ENCODE measurements at regions not wholly inside any gene's neighbourhood (a gene's known extent, or its start where the extent isn't known, plus 50 kb on each side); places are given as distances from the start of the nearest gene placed in this dataset.

DNA sequence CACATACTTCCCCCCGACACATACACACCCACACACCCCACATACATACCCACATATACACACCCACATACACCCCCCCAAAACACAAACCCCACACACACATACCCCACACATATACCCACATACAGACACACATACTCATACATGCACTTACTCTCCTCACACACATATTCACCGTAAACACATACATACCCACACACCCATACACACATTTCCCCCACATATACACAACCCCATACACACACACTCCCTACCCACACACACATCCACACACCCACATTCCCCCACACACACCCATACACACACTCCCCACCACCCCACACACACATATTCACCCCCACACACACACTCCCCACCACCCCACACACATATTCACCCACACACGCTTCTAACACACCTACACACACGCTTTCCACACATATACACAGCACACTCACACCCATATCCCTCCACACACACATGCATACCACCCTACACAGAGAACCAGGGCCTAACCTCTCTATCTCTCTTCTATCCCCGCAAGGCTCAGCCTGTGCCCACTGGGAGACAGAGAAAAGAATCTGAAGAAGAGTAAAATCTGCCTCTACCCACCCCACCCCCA, 182.4 kb upstream of the ETAA1 start:
- Mint-ChIP-seq H3K4me1 (no peaks in the 10 kb centered on the region), H3K36me3 (ENCODE audit: low read depth) (no peaks in the 10 kb centered on the region), H3K9me3 (peaks cover 3% of the 10 kb centered on the region), H3K27ac (no peak overlapping the region), H3K27me3 (no peaks in the 10 kb centered on the region), H3K4me3 (no peak overlapping the region)
- ChIA-PET CTCF (no interaction called here), POLR2A (no interaction called here)
- no peak for DNase-seq

DNA sequence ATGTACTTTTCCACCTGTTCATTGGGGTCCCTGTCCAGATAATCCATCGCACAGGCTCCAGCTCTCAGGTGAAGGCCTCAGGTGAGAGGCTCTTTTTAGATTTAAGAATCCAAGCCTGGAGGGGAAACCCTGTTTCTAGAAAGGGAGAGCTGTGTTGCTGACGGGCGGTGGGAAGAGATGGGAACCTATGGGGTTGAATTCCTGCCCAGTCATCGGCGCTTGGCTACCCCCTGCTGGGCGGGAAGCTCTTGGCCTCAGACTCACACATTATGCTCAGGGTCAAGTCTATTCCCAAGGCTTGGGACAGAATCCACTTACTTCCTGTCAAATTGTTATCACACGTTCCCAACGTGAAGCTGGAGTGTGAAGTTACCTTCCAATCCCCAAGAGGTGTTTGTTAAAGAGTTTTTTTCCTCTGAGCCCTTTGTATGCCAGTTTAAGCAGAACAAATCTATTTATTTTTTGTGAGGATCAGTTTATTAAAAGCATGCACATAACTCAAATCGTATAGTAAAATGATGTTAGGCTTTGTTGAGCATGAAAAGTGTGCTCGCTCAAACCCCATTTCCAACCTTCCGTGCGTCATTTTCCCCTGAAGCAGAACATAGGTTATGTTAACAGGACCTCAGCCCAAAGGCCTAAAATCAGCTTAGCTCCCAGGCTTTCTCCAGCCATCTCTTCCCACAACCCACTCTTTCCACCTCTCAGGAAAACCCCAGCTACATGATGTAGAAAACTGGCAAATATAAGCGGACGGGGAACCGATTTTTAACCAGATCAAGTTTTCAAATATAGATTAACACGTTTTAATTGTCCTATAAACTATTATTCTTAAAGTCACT, 181.7 kb upstream of the ETAA1 start:
- Mint-ChIP-seq H3K27ac (no peak overlapping the region), H3K4me3 (no peak overlapping the region), H3K9me3 (peaks cover 3% of the 10 kb centered on the region), H3K36me3 (ENCODE audit: low read depth) (no peaks in the 10 kb centered on the region), H3K4me1 (no peaks in the 10 kb centered on the region), H3K27me3 (no peaks in the 10 kb centered on the region)
- ChIA-PET CTCF (no interaction called here), POLR2A (no interaction called here)
- no peak for DNase-seq

DNA sequence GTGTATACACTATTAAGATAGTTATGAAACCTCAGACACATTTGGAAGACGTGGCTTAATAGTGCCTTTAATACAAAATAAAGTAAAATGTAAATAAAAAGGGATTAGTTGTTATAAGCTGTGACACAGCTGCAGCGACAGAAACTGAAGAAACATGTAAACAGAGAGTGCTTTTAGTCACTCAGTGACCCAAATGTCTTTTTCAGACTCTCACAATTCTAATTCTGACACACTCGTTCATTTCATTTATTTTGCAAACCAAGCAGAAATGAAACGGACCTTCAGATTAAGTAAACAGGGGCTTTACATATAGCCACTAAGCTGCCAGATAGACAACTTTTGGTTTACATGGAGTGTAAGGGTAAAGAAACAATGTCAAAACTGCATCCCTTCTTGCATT, 181.0 kb upstream of the ETAA1 start:
- Mint-ChIP-seq H3K27me3 (no peaks in the 10 kb centered on the region), H3K36me3 (ENCODE audit: low read depth) (no peaks in the 10 kb centered on the region), H3K9me3 (peaks cover 3% of the 10 kb centered on the region), H3K4me1 (no peaks in the 10 kb centered on the region), H3K27ac (no peak overlapping the region), H3K4me3 (no peak overlapping the region)
- POLR2A ChIA-PET: no interaction called here
- DNase-seq: no peak
- CTCF ChIA-PET: no interaction called here

DNA sequence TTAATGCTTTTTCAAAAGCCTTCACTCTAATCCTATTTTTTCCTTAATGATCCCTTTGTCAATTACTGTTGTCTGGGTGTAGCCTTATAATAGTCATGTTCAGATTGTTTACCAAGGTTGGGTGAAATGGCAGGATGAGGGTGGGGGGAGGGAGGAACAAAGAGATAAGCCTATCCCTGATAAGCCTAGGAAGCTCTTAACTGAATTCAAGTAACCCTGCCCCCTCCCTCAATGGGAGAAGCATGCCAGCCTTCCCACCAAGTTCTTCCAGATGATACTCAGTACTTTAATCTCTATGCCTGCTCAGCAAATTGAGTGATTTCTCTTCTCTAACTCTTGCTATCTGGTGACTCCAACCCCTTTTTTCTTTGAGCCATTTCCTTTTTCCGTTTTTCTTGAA, 180.3 kb upstream of the ETAA1 start:
- Mint-ChIP-seq H3K27ac (no peak overlapping the region), H3K9me3 (peaks cover 3% of the 10 kb centered on the region), H3K36me3 (ENCODE audit: low read depth) (no peaks in the 10 kb centered on the region), H3K4me3 (no peak overlapping the region), H3K27me3 (no peaks in the 10 kb centered on the region), H3K4me1 (no peaks in the 10 kb centered on the region)
- no peak for DNase-seq
- POLR2A ChIA-PET: no interaction called here
- CTCF ChIA-PET: no interaction called here

DNA sequence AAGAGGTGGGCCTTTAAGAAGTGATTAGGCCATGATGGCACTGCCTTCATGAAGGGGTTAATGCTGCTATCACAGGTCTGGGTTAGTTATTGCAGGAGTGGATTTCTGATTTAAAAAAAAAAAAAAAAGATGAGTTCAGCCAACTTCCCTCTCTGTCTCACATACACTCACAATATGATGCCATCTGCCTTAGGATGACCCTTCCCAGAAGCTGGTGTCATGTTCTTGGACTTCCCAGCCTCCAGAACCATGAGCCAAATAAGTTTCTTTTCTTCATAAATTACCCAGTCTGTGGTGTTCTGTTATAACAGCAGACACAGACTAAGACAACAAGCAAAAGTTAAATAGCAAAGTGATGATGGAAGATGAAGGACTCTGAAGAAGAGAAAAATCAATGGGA, 179.7 kb upstream of the ETAA1 start:
- no peaks in the 10 kb centered on the region for H3K36me3 Mint-ChIP-seq (ENCODE audit: low read depth)
- DNase-seq: no peak
- no peaks in the 10 kb centered on the region for H3K4me1 Mint-ChIP-seq
- no peaks in the 10 kb centered on the region for H3K27me3 Mint-ChIP-seq
- ChIA-PET POLR2A (no interaction called here), CTCF (no interaction called here)
- no peak overlapping the region for H3K27ac Mint-ChIP-seq
- no peak overlapping the region for H3K4me3 Mint-ChIP-seq
- peaks cover 3% of the 10 kb centered on the region for H3K9me3 Mint-ChIP-seq

DNA sequence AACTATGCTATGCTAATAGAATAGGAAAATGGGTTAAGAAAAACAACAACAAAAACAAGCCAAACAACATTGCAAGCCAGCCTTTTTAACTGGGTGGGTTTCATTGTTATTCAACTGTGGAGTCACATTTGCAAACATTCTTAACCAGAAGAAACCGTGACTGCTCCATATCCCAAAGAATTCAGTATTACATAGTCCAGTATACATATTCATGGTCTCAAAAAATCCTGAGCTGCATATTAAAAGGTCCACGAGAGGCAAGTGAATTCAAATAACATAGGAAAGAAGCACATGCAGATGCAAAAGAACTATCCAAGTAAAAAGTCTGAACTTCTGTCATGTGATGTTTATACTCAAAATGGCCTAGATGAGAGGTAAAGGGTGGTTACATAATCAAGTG, 179.1 kb upstream of the ETAA1 start:
- Mint-ChIP-seq H3K27ac (no peak overlapping the region), H3K4me1 (no peaks in the 10 kb centered on the region), H3K4me3 (no peak overlapping the region), H3K9me3 (peaks cover 3% of the 10 kb centered on the region), H3K27me3 (no peaks in the 10 kb centered on the region), H3K36me3 (ENCODE audit: low read depth) (no peaks in the 10 kb centered on the region)
- POLR2A ChIA-PET: no interaction called here
- DNase-seq: no peak
- CTCF ChIA-PET: no interaction called here

DNA sequence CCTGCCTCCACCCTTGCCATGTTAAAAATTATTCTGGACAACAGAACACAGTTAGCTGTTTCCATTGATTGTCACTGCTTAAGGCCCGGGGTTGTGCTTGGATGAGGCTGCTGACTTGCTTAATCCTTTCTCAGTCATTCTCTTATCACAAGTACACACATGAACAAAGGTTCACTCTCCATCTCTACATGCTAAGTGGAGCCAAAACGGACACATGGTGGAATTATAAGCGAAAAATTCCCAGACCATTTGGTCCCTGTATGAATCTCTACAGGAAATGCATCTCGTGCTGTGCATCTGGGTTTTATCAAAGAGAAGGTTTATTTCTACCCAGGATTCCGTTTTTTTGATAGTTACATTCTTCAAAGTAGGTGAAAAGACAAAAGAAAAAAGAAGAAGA, 177.5 kb upstream of the ETAA1 start:
- DNase-seq: no peak
- H3K27me3 Mint-ChIP-seq: no peaks in the 10 kb centered on the region
- CTCF ChIA-PET: no interaction called here

DNA sequence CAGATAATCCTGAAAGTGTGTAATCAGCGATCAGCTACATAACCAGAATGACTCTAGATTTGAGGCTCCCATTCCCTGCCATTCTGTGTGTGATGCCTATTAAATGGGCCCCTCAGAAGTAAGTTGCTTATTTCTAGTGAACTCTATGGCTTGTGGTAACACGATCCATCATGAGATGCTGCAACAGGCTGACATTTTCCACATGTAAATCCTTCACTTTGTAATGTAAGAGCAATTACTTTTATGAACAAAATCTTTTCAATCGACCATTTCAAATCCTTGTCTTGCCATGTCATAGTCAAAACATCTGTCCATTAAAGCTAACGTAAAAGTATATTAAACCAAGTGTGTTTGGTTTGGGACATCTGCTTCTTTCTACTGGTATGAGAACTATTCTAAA, 175.9 kb upstream of the ETAA1 start:
- no peaks in the 10 kb centered on the region for H3K27me3 Mint-ChIP-seq
- DNase-seq: no peak
- CTCF ChIA-PET: no interaction called here
- no peak overlapping the region for H3K27ac Mint-ChIP-seq
- POLR2A ChIA-PET: no interaction called here
- no peaks in the 10 kb centered on the region for H3K4me1 Mint-ChIP-seq
- peaks cover 3% of the 10 kb centered on the region for H3K9me3 Mint-ChIP-seq
- no peak overlapping the region for H3K4me3 Mint-ChIP-seq
- no peaks in the 10 kb centered on the region for H3K36me3 Mint-ChIP-seq (ENCODE audit: low read depth)

More for the DNA sequence above, 177.5 kb upstream of the ETAA1 start:
- H3K4me1 Mint-ChIP-seq: no peaks in the 10 kb centered on the region
- H3K9me3 Mint-ChIP-seq: peaks cover 3% of the 10 kb centered on the region
- POLR2A ChIA-PET: no interaction called here
- no peak overlapping the region for H3K27ac Mint-ChIP-seq
- H3K36me3 Mint-ChIP-seq (ENCODE audit: low read depth): no peaks in the 10 kb centered on the region
- H3K4me3 Mint-ChIP-seq: no peak overlapping the region

DNA sequence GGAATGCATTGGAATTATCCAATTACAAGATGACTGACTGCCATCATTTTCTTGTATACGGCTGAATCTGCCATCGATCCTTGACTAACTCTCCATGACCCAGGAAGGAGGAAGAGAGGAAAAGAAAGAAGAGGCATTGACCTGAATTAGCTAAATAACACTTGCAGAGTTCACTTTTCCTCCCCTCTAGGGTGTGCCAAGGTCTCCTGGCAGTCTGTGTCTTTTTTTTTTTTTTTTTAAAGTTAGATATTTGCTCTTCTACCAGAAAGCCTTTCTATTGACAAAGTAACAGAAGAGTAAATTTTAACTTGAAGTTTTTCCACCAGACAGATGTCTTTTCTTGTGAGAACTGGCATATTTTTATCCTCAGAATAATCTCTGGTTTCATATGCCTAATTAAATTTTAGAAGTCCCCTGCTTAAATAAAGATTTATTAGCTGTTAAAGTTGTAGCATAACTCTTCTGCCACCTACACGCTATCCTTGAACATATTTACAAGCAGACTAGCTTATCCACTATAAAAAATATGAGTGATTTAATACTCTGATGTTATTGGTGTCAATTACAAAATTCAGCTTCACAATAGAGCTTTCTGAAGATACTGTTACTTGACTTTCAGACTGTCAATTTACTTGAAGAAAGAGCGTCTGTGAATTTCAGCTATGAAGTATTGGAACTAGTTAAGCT, 171.7 kb upstream of the ETAA1 start:
- CTCF ChIA-PET: no interaction called here
- Mint-ChIP-seq H3K27me3 (no peaks in the 10 kb centered on the region), H3K27ac (no peak overlapping the region), H3K36me3 (ENCODE audit: low read depth) (no peaks in the 10 kb centered on the region), H3K4me3 (no peak overlapping the region), H3K9me3 (no peaks in the 10 kb centered on the region), H3K4me1 (no peaks in the 10 kb centered on the region)
- POLR2A ChIA-PET: no interaction called here
- DNase-seq: no peak

DNA sequence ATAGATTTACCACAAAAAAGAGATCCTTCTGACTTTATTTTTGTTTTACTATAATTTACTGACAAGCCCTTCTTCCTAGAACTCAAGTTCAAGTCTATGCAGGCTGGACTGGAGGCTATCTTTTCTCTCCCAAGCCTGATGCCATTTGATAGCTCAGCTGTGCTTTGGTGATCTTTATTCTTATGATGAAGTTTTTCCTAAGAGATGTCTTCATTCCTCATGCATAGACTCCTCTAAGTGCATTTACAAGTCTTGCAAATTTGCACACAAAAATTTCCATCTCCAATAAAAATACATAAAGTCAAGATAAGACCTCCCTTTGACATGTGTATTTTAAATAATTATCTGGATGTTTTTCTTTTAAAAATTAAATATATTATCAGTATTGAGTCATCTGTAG, 167.4 kb upstream of the ETAA1 start:
- Mint-ChIP-seq H3K27ac (no peak overlapping the region), H3K9me3 (no peaks in the 10 kb centered on the region), H3K27me3 (no peaks in the 10 kb centered on the region), H3K4me1 (no peaks in the 10 kb centered on the region), H3K4me3 (no peak overlapping the region), H3K36me3 (ENCODE audit: low read depth) (no peaks in the 10 kb centered on the region)
- no peak for DNase-seq
- POLR2A ChIA-PET: no interaction called here
- CTCF ChIA-PET: no interaction called here

DNA sequence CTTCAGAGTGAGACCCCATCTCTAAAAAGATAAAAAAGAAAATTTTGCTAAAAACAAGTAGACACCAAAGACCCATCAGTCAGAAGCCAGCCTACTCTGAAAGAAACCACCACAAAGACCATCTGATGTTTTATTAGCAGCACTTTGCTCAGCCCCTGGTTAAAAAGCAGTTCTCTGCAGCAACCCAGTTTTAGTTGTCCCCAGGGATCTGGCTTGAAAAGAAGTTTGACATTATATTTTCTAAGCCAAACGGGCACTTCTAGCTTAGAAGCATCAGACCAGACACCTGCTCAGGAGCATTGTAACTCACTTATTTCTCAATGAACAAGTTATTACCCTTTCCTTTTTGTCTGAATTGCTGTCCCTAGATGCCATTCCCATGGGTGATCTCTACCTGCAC, 164.2 kb upstream of the ETAA1 start:
- H3K9me3 Mint-ChIP-seq: no peaks in the 10 kb centered on the region
- no peak overlapping the region for H3K27ac Mint-ChIP-seq
- H3K27me3 Mint-ChIP-seq: no peaks in the 10 kb centered on the region
- ChIA-PET POLR2A (no interaction called here), CTCF (no interaction called here)
- no peaks in the 10 kb centered on the region for H3K4me1 Mint-ChIP-seq
- DNase-seq: no peak
- no peaks in the 10 kb centered on the region for H3K36me3 Mint-ChIP-seq (ENCODE audit: low read depth)
- no peak overlapping the region for H3K4me3 Mint-ChIP-seq

DNA sequence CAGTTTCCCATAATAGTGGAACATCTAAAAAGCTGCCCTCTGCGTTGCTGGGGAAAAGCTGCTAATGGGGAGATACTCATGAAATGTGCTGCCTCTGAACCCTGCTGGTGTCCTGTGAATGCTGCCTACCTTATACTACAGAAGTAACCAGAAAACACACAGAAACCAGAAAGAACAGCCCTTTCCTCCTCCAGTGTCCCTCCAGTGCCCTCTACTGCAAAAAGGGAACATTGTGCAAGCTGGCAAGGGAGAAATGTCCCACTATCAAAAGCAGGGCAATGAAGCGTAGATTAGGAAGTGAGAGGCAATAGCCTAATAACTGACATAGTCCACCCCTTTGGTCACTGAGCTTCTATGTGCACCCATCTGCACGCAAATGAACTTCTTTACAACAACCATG, 162.7 kb upstream of the ETAA1 start:
- CTCF ChIA-PET: no interaction called here
- H3K4me1 Mint-ChIP-seq: no peaks in the 10 kb centered on the region

DNA sequence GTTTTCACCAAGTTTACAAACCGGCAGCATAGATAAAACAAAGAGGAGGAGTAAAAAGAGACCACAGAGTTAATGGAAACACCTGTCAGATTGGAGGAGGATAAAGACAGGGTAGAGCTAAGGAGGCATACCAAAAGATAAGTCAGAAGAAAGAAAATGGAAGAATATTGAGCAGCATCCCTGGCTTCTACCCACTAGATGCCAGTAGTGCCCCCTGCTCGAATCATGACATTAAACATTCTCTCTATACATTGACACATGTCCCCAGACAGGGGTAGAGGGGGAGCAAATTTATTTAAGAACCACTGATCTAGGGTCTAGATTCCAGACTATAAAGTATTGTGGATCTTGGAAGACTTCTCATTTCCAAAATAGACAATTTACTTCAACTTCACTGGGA, 159.8 kb upstream of the ETAA1 start:
- Mint-ChIP-seq H3K9me3 (no peaks in the 10 kb centered on the region), H3K27me3 (no peaks in the 10 kb centered on the region), H3K27ac (no peak overlapping the region), H3K4me3 (no peak overlapping the region), H3K4me1 (no peaks in the 10 kb centered on the region), H3K36me3 (ENCODE audit: low read depth) (no peaks in the 10 kb centered on the region)
- CTCF ChIA-PET: no interaction called here
- no peak for DNase-seq
- POLR2A ChIA-PET: no interaction called here

More for the DNA sequence above, 162.7 kb upstream of the ETAA1 start:
- H3K27ac Mint-ChIP-seq: no peak overlapping the region
- DNase-seq: no peak
- no peaks in the 10 kb centered on the region for H3K36me3 Mint-ChIP-seq (ENCODE audit: low read depth)
- H3K9me3 Mint-ChIP-seq: no peaks in the 10 kb centered on the region
- H3K4me3 Mint-ChIP-seq: no peak overlapping the region
- POLR2A ChIA-PET: no interaction called here
- no peaks in the 10 kb centered on the region for H3K27me3 Mint-ChIP-seq

DNA sequence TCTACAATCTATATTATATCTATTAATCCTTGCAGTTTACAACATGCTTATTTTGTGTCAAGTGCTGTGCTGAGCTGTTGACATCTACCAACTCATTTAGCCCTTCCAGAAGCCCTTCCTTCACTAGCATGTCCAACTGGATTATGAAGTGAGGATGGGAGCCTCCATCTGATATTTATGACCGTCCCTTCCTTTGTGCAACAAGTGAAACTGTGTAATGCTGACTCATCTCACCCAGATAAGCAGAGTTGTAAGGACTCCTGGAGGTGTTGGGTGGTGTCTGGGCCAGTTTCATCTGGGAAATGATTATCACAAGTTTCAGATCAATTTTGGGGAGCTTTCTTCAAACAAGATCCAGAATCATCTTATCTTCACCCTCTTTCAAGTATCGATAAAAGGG, 156.6 kb upstream of the ETAA1 start:
- H3K9me3 Mint-ChIP-seq: no peaks in the 10 kb centered on the region
- no peaks in the 10 kb centered on the region for H3K27me3 Mint-ChIP-seq
- H3K27ac Mint-ChIP-seq: no peak overlapping the region
- H3K36me3 Mint-ChIP-seq (ENCODE audit: low read depth): no peaks in the 10 kb centered on the region
- ChIA-PET POLR2A (no interaction called here), CTCF (no interaction called here)
- no peak for DNase-seq
- no peaks in the 10 kb centered on the region for H3K4me1 Mint-ChIP-seq
- no peak overlapping the region for H3K4me3 Mint-ChIP-seq
